Smooth muscle cell (in vitro differentiated cells): ENCODE measurements at regions not wholly inside any gene's neighbourhood (a gene's known extent, or its start where the extent isn't known, plus 50 kb on each side); places are given as distances from the start of the nearest gene placed in this dataset.

Source experiments
- DNase-seq: peaks from one replicate; lab custom pipeline; 2025; ENCODE audit not compliant: unreplicated experiment; lab: John Stamatoyannopoulos, UW
- H2AFZ ChIP-seq: fragments of 200-600 bp; sonication (generic); 2 replicates; pipeline ENCODE4 v1.6.0; 2016; ENCODE audit warnings: antibody characterized with exemption, low read depth, mild to moderate bottlenecking
- H3F3A ChIP-seq: fragments of 200-600 bp; sonication (generic); 2 replicates; pipeline ENCODE4 v1.6.0; 2017; ENCODE audit warnings: antibody characterized with exemption, low read depth
- H3K27ac ChIP-seq: fragments of 200-600 bp; sonication (generic); 2 replicates; pipeline ENCODE4 v1.5.1; 2016; ENCODE audit warnings: low read depth, mild to moderate bottlenecking
- H3K27me3 ChIP-seq: fragments of 200-600 bp; sonication (generic); 2 replicates; pipeline ENCODE4 v1.6.1; 2016; ENCODE audit warnings: low read depth, mild to moderate bottlenecking
- H3K36me3 ChIP-seq: fragments of 200-600 bp; sonication (generic); 2 replicates; pipeline ENCODE4 v1.5.1; 2016; ENCODE audit warnings: low read depth
- H3K4me1 ChIP-seq: fragments of 200-600 bp; sonication (generic); 2 replicates; pipeline ENCODE4 v1.5.1; 2016; ENCODE audit warnings: low read depth
- H3K4me2 ChIP-seq: fragments of 200-600 bp; sonication (generic); 2 replicates; pipeline ENCODE4 v1.6.0; 2016; ENCODE audit warnings: mild to moderate bottlenecking
- H3K4me3 ChIP-seq: fragments of 200-600 bp; sonication (generic); 2 replicates; pipeline ENCODE4 v1.5.1; 2016; ENCODE audit warnings: mild to moderate bottlenecking
- H3K79me2 ChIP-seq: fragments of 200-600 bp; sonication (generic); 2 replicates; pipeline ENCODE4 v1.6.0; 2016; ENCODE audit warnings: low read depth, mild to moderate bottlenecking
- H3K9ac ChIP-seq: fragments of 200-600 bp; sonication (generic); 2 replicates; pipeline ENCODE4 v1.6.0; 2016; ENCODE audit warnings: low read depth
- H3K9me3 ChIP-seq: fragments of 200-600 bp; sonication (generic); replicated peaks from 2 replicates; pipeline ENCODE4 v1.5.1; 2016; ENCODE audit warnings: low read depth
- H4K20me1 ChIP-seq: fragments of 200-600 bp; sonication (generic); 2 replicates; pipeline ENCODE4 v1.6.0; 2016; ENCODE audit warnings: low read depth
- WGBS: methylation state at CpG from one replicate; pipeline ENCODE4 v1.1.7; 2016; ENCODE audit warnings: low lambda C conversion rate; 5-methylcytosine and 5-hydroxymethylcytosine counted together
- TF ChIP-seq, protein P1 (sequence below): fragments of 200-600 bp; sonication (generic); IDR thresholded peaks from 2 replicates; pipeline ENCODE4 v1.5.1; 2017; ENCODE audit warnings: borderline replicate concordance, mild to moderate bottlenecking, antibody characterized with exemption; ENCODE audit not compliant: insufficient read depth, poor library complexity, severe bottlenecking

DNA sequence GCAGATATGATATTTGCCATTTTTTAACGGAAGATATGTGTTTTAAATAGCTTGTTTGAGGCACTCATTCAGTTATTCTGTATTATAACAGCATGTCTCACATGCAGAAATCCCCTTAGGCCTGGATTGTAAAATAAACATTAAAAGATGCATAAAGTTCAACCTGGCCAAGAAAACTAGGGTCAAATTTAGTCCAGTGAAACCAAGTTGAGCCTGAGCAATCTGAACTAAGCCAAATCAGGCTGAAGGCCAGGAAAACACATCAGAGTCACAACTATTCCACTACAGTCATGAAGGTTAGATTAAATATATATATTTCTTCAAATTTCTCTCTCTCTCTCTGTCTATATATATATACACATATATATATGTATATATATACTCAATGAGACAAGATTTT, 504.8 kb downstream of the SLITRK1 start:
- no peak overlapping the region for H2AFZ ChIP-seq
- no peaks in the 10 kb centered on the region for H3K9me3 ChIP-seq
- no peaks in the 10 kb centered on the region for H3F3A ChIP-seq
- H3K27ac ChIP-seq = no peak overlapping the region
- WGBS = 76% methylated on average over 1 of the region's 1 CpG
- H4K20me1 ChIP-seq = no peaks in the 10 kb centered on the region
- no peaks in the 10 kb centered on the region for H3K36me3 ChIP-seq
- no peak overlapping the region for H3K4me3 ChIP-seq
- no peak for DNase-seq
- no peaks in the 10 kb centered on the region for H3K4me1 ChIP-seq
- H3K79me2 ChIP-seq = no peaks in the 10 kb centered on the region
- TF ChIP-seq, protein P1, sequence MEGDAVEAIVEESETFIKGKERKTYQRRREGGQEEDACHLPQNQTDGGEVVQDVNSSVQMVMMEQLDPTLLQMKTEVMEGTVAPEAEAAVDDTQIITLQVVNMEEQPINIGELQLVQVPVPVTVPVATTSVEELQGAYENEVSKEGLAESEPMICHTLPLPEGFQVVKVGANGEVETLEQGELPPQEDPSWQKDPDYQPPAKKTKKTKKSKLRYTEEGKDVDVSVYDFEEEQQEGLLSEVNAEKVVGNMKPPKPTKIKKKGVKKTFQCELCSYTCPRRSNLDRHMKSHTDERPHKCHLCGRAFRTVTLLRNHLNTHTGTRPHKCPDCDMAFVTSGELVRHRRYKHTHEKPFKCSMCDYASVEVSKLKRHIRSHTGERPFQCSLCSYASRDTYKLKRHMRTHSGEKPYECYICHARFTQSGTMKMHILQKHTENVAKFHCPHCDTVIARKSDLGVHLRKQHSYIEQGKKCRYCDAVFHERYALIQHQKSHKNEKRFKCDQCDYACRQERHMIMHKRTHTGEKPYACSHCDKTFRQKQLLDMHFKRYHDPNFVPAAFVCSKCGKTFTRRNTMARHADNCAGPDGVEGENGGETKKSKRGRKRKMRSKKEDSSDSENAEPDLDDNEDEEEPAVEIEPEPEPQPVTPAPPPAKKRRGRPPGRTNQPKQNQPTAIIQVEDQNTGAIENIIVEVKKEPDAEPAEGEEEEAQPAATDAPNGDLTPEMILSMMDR = no peak
- H3K9ac ChIP-seq = no peak overlapping the region
- no peaks in the 10 kb centered on the region for H3K27me3 ChIP-seq
- H3K4me2 ChIP-seq = no peak overlapping the region

DNA sequence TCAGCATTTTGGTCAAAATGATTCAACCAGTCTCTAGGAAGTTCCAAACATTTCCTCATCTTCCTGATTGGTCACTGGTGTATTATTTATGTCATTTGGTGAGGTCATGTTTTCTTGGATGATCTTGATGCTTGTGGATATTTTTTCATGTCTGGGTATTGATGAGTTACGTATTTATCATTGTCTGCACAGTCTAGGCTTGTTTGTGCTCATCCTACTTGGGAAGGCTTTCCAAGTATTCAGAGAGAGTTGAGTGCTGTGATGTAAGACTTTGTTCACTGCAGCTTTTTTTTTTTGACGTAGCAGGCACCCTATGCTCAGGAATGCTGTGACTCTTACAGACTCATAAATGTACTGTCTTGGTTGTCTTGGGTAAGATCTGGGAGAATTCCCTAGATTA, 509.5 kb downstream of the SLITRK1 start:
- H3F3A ChIP-seq = no peaks in the 10 kb centered on the region
- no peaks in the 10 kb centered on the region for H3K79me2 ChIP-seq
- no peaks in the 10 kb centered on the region for H4K20me1 ChIP-seq
- H3K36me3 ChIP-seq = no peaks in the 10 kb centered on the region
- no peak overlapping the region for H3K27ac ChIP-seq
- H2AFZ ChIP-seq = no peak overlapping the region
- H3K9me3 ChIP-seq = no peaks in the 10 kb centered on the region
- no peaks in the 10 kb centered on the region for H3K27me3 ChIP-seq
- H3K4me1 ChIP-seq = no peaks in the 10 kb centered on the region
- H3K4me2 ChIP-seq = no peak overlapping the region
- no peak for DNase-seq
- no peak overlapping the region for H3K4me3 ChIP-seq
- no peak overlapping the region for H3K9ac ChIP-seq
- TF ChIP-seq, protein P1 = no peak
- 40% methylated on average over 2 of the region's 2 CpGs for WGBS

DNA sequence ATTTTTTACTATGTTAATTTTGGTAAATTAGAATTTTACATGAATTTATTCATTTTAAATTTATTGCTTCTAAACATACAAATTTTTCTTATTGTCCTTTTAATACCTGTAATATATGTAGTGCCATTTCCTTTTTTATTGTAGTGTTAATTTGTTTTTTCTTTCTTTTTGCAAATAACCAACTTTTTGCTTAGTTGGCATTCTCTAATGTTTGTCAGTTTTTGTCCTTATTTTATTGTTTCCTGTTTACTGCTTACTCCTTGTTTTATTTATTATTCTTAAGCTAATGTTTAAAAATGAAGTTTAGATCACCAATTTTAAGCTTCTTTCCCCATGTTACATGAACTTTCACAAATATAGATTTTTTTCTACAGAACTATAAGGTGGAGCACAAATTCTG, 516.6 kb downstream of the SLITRK1 start:
- H4K20me1 ChIP-seq = no peaks in the 10 kb centered on the region
- H3K27ac ChIP-seq = no peak overlapping the region
- no peak overlapping the region for H2AFZ ChIP-seq
- no peaks in the 10 kb centered on the region for H3K79me2 ChIP-seq
- H3K9ac ChIP-seq = no peak overlapping the region
- no peaks in the 10 kb centered on the region for H3K36me3 ChIP-seq
- H3K4me2 ChIP-seq = no peak overlapping the region
- TF ChIP-seq, protein P1 = no peak
- no peaks in the 10 kb centered on the region for H3K4me1 ChIP-seq
- no peak overlapping the region for H3K4me3 ChIP-seq
- DNase-seq = no peak
- H3K27me3 ChIP-seq = no peaks in the 10 kb centered on the region
- no peaks in the 10 kb centered on the region for H3K9me3 ChIP-seq
- no peaks in the 10 kb centered on the region for H3F3A ChIP-seq

DNA sequence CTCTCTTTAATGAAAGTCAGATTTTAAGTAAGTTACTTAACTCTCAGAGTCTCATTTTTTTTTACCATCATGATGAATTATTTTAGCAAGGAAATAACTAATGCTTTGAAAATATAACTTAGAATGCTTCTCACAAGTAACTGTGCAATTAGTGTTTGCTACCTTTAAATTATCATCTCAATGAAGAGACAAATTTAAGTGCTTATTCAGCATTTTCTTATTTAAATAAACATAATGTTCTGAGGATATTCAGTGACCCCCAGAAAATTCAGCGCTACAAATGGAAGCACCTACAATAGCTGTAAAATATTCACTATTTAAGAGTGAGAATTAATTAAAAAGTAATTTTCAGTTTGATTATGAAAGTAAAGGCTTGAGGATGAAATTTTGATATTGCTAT, 527.2 kb downstream of the SLITRK1 start:
- H3K4me3 ChIP-seq = no peak overlapping the region
- no peaks in the 10 kb centered on the region for H3F3A ChIP-seq
- no peaks in the 10 kb centered on the region for H3K36me3 ChIP-seq
- no peak overlapping the region for H3K27ac ChIP-seq
- H3K9me3 ChIP-seq = no peaks in the 10 kb centered on the region
- no peaks in the 10 kb centered on the region for H3K4me1 ChIP-seq
- WGBS = 91% methylated on average over 1 of the region's 1 CpG
- no peaks in the 10 kb centered on the region for H3K27me3 ChIP-seq
- TF ChIP-seq, protein P1 = no peak
- DNase-seq = no peak
- no peak overlapping the region for H2AFZ ChIP-seq
- no peak overlapping the region for H3K4me2 ChIP-seq
- H3K79me2 ChIP-seq = no peaks in the 10 kb centered on the region
- no peaks in the 10 kb centered on the region for H4K20me1 ChIP-seq
- H3K9ac ChIP-seq = no peak overlapping the region
